ENCODE measurements at regions not wholly inside any gene's neighbourhood (a gene's known extent, or its start where the extent isn't known, plus 50 kb on each side); places are given as distances from the start of the nearest gene placed in this dataset.

DNA sequence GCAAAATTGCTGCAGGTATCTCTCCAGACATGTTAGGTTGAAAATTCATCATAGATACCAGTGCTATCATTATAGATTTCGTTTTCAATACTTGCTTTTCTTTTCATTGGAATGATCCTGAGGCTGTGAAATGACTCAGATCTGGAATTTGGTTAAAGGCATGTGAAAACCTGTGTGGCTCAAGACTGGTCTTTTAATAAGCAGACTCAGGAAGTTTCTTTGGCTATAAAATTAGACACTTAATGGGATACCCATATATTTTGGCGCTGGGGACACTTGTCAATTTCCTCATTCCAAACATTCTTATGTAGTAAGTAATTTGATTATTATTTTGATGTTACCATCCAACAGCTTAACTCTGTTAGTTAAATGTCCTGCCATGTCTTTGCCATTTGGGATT is 1041.1 kb upstream of the GBE1 start:
- DNase-seq (ENCODE audit: low spot score), result no peak
- H3K27ac Mint-ChIP-seq, result no peak overlapping the region
- H3K36me3 Mint-ChIP-seq (ENCODE audit: low read depth), result no peaks in the 10 kb centered on the region
- H4K20me1 ChIP-seq (replicated peaks; ENCODE audit: insufficient read depth), result no peaks in the 10 kb centered on the region
- no peaks in the 10 kb centered on the region; the same call in 2 of the 3 replicates for H3K9me3 Mint-ChIP-seq
- no peaks in the 10 kb centered on the region for H3K9me2 ChIP-seq (ENCODE audit: insufficient read depth)
- no peak overlapping the region for H2AFZ ChIP-seq
- no peaks in the 10 kb centered on the region for H3K27me3 Mint-ChIP-seq (ENCODE audit: insufficient read depth, low read depth, poor library complexity)
- no peaks in the 10 kb centered on the region for H3K36me3 ChIP-seq (ENCODE audit: insufficient read depth)
- H3K4me3 Mint-ChIP-seq, result no peak overlapping the region
- no peak overlapping the region for H3K4me2 ChIP-seq
- TF ChIP-seq EZH2 (IDR thresholded peaks at IDR 0.05; ENCODE audit: low read depth, unreplicated experiment) (no peak), STAT1 (IDR thresholded peaks at IDR 0.05; ENCODE audit: unreplicated experiment) (no peak), JUNB (IDR thresholded peaks at IDR 0.05; ENCODE audit: unreplicated experiment) (no peak), ZNF331 (CRISPR knock-in tag; IDR thresholded peaks at IDR 0.05; ENCODE audit: low read depth) (no peak), EZH2phosphoT487 (IDR thresholded peaks at IDR 0.05; ENCODE audit: unreplicated experiment) (no peak), NANOG (IDR thresholded peaks at IDR 0.05; ENCODE audit: borderline replicate concordance) (no peak), CREB1 (CRISPR knock-in tag; IDR thresholded peaks at IDR 0.05; ENCODE audit: low read depth) (no peak)
- TF ChIP-seq, protein P1, sequence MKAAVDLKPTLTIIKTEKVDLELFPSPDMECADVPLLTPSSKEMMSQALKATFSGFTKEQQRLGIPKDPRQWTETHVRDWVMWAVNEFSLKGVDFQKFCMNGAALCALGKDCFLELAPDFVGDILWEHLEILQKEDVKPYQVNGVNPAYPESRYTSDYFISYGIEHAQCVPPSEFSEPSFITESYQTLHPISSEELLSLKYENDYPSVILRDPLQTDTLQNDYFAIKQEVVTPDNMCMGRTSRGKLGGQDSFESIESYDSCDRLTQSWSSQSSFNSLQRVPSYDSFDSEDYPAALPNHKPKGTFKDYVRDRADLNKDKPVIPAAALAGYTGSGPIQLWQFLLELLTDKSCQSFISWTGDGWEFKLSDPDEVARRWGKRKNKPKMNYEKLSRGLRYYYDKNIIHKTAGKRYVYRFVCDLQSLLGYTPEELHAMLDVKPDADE (IDR thresholded peaks at IDR 0.05), result no peak
- TF ChIP-seq, protein P2, sequence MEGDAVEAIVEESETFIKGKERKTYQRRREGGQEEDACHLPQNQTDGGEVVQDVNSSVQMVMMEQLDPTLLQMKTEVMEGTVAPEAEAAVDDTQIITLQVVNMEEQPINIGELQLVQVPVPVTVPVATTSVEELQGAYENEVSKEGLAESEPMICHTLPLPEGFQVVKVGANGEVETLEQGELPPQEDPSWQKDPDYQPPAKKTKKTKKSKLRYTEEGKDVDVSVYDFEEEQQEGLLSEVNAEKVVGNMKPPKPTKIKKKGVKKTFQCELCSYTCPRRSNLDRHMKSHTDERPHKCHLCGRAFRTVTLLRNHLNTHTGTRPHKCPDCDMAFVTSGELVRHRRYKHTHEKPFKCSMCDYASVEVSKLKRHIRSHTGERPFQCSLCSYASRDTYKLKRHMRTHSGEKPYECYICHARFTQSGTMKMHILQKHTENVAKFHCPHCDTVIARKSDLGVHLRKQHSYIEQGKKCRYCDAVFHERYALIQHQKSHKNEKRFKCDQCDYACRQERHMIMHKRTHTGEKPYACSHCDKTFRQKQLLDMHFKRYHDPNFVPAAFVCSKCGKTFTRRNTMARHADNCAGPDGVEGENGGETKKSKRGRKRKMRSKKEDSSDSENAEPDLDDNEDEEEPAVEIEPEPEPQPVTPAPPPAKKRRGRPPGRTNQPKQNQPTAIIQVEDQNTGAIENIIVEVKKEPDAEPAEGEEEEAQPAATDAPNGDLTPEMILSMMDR (conservative IDR thresholded peaks at IDR 0.05; ENCODE audit: low read depth in 2 of 2), result no peak
- TF ChIP-seq, protein P3, sequence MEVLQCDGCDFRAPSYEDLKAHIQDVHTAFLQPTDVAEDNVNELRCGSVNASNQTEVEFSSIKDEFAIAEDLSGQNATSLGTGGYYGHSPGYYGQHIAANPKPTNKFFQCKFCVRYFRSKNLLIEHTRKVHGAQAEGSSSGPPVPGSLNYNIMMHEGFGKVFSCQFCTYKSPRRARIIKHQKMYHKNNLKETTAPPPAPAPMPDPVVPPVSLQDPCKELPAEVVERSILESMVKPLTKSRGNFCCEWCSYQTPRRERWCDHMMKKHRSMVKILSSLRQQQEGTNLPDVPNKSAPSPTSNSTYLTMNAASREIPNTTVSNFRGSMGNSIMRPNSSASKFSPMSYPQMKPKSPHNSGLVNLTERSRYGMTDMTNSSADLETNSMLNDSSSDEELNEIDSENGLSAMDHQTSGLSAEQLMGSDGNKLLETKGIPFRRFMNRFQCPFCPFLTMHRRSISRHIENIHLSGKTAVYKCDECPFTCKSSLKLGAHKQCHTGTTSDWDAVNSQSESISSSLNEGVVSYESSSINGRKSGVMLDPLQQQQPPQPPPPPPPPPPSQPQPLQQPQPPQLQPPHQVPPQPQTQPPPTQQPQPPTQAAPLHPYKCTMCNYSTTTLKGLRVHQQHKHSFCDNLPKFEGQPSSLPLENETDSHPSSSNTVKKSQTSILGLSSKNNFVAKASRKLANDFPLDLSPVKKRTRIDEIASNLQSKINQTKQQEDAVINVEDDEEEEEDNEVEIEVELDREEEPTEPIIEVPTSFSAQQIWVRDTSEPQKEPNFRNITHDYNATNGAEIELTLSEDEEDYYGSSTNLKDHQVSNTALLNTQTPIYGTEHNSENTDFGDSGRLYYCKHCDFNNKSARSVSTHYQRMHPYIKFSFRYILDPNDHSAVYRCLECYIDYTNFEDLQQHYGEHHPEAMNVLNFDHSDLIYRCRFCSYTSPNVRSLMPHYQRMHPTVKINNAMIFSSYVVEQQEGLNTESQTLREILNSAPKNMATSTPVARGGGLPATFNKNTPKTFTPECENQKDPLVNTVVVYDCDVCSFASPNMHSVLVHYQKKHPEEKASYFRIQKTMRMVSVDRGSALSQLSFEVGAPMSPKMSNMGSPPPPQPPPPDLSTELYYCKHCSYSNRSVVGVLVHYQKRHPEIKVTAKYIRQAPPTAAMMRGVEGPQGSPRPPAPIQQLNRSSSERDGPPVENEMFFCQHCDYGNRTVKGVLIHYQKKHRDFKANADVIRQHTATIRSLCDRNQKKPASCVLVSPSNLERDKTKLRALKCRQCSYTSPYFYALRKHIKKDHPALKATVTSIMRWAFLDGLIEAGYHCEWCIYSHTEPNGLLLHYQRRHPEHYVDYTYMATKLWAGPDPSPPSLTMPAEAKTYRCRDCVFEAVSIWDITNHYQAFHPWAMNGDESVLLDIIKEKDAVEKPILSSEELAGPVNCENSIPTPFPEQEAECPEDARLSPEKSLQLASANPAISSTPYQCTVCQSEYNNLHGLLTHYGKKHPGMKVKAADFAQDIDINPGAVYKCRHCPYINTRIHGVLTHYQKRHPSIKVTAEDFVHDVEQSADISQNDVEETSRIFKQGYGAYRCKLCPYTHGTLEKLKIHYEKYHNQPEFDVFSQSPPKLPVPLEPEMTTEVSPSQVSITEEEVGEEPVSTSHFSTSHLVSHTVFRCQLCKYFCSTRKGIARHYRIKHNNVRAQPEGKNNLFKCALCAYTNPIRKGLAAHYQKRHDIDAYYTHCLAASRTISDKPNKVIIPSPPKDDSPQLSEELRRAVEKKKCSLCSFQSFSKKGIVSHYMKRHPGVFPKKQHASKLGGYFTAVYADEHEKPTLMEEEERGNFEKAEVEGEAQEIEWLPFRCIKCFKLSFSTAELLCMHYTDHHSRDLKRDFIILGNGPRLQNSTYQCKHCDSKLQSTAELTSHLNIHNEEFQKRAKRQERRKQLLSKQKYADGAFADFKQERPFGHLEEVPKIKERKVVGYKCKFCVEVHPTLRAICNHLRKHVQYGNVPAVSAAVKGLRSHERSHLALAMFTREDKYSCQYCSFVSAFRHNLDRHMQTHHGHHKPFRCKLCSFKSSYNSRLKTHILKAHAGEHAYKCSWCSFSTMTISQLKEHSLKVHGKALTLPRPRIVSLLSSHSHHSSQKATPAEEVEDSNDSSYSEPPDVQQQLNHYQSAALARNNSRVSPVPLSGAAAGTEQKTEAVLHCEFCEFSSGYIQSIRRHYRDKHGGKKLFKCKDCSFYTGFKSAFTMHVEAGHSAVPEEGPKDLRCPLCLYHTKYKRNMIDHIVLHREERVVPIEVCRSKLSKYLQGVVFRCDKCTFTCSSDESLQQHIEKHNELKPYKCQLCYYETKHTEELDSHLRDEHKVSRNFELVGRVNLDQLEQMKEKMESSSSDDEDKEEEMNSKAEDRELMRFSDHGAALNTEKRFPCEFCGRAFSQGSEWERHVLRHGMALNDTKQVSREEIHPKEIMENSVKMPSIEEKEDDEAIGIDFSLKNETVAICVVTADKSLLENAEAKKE (CRISPR knock-in tag; IDR thresholded peaks at IDR 0.05), result no peak
- TF ChIP-seq, protein P4, sequence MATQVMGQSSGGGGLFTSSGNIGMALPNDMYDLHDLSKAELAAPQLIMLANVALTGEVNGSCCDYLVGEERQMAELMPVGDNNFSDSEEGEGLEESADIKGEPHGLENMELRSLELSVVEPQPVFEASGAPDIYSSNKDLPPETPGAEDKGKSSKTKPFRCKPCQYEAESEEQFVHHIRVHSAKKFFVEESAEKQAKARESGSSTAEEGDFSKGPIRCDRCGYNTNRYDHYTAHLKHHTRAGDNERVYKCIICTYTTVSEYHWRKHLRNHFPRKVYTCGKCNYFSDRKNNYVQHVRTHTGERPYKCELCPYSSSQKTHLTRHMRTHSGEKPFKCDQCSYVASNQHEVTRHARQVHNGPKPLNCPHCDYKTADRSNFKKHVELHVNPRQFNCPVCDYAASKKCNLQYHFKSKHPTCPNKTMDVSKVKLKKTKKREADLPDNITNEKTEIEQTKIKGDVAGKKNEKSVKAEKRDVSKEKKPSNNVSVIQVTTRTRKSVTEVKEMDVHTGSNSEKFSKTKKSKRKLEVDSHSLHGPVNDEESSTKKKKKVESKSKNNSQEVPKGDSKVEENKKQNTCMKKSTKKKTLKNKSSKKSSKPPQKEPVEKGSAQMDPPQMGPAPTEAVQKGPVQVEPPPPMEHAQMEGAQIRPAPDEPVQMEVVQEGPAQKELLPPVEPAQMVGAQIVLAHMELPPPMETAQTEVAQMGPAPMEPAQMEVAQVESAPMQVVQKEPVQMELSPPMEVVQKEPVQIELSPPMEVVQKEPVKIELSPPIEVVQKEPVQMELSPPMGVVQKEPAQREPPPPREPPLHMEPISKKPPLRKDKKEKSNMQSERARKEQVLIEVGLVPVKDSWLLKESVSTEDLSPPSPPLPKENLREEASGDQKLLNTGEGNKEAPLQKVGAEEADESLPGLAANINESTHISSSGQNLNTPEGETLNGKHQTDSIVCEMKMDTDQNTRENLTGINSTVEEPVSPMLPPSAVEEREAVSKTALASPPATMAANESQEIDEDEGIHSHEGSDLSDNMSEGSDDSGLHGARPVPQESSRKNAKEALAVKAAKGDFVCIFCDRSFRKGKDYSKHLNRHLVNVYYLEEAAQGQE (IDR thresholded peaks at IDR 0.05; ENCODE audit: unreplicated experiment), result no peak
- no peaks in the 10 kb centered on the region for H3K79me2 ChIP-seq (replicated peaks; ENCODE audit: insufficient read depth)
- ATAC-seq, result no peak
- H3K4me1 ChIP-seq (ENCODE audit: insufficient read depth), result no peaks in the 10 kb centered on the region
- H3K27me3 ChIP-seq (ENCODE audit: insufficient read depth), result no peaks in the 10 kb centered on the region
- no peak overlapping the region for H3K27ac ChIP-seq (ENCODE audit: low read depth)
- H3K4me1 Mint-ChIP-seq, result no peaks in the 10 kb centered on the region
- no peak overlapping the region for H3K4me3 ChIP-seq
- no peaks in the 10 kb centered on the region for H3F3A ChIP-seq (replicated peaks; ENCODE audit: low read depth)
